ENCODE measurements at regions not wholly inside any gene's neighbourhood (a gene's known extent, or its start where the extent isn't known, plus 50 kb on each side); places are given as distances from the start of the nearest gene placed in this dataset.

- TF ChIP-seq CTCF (IDR thresholded peaks at IDR 0.05; ENCODE audit: control insufficient read depth, insufficient read depth, low read depth, low read length, missing control alignments) = no peak
- DNase-seq (ENCODE audit: low read depth) = no peak
Observed at GRCh38 chr2:217277646-217278398, 418.0 kb upstream of the TNP1 start.

GRCh38 chr2:217276433-217276832, 416.6 kb upstream of the TNP1 start:
- no peak for TF ChIP-seq CTCF (IDR thresholded peaks at IDR 0.05; ENCODE audit: control insufficient read depth, insufficient read depth, low read depth, low read length, missing control alignments)
- H3K4me3 ChIP-seq (ENCODE audit: control insufficient read depth, low read depth, low read length) = no peak overlapping the region
- no peak for DNase-seq (ENCODE audit: low read depth)

More at GRCh38 chr2:217277646-217278398, 418.0 kb upstream of the TNP1 start:
- H3K4me3 ChIP-seq (ENCODE audit: control insufficient read depth, low read depth, low read length) = no peak overlapping the region

GRCh38 chr2:217275091-217275490, 415.2 kb upstream of the TNP1 start:
- no peak for TF ChIP-seq CTCF (IDR thresholded peaks at IDR 0.05; ENCODE audit: control insufficient read depth, insufficient read depth, low read depth, low read length, missing control alignments)
- no peak for DNase-seq (ENCODE audit: low read depth)
- no peak overlapping the region for H3K4me3 ChIP-seq (ENCODE audit: control insufficient read depth, low read depth, low read length)

- no peak for DNase-seq (ENCODE audit: low read depth)
- no peak for TF ChIP-seq CTCF (IDR thresholded peaks at IDR 0.05; ENCODE audit: control insufficient read depth, insufficient read depth, low read depth, low read length, missing control alignments)
- H3K4me3 ChIP-seq (ENCODE audit: control insufficient read depth, low read depth, low read length) = no peak overlapping the region
Observed at GRCh38 chr2:217274578-217274977, 414.7 kb upstream of the TNP1 start.

- DNase-seq (ENCODE audit: low read depth) = no peak
- H3K4me3 ChIP-seq (ENCODE audit: control insufficient read depth, low read depth, low read length) = no peak overlapping the region
- no peak for TF ChIP-seq CTCF (IDR thresholded peaks at IDR 0.05; ENCODE audit: control insufficient read depth, insufficient read depth, low read depth, low read length, missing control alignments)
Observed at GRCh38 chr2:217273851-217274250, 414.0 kb upstream of the TNP1 start.

- TF ChIP-seq CTCF (IDR thresholded peaks at IDR 0.05; ENCODE audit: control insufficient read depth, insufficient read depth, low read depth, low read length, missing control alignments) = no peak
Observed at GRCh38 chr2:217273162-217273561, 413.3 kb upstream of the TNP1 start.

More at GRCh38 chr2:217273162-217273561, 413.3 kb upstream of the TNP1 start:
- no peak for DNase-seq (ENCODE audit: low read depth)
- no peak overlapping the region for H3K4me3 ChIP-seq (ENCODE audit: control insufficient read depth, low read depth, low read length)
